ENCODE measurements at regions not wholly inside any gene's neighbourhood (a gene's known extent, or its start where the extent isn't known, plus 50 kb on each side); places are given as distances from the start of the nearest gene placed in this dataset.

DNA sequence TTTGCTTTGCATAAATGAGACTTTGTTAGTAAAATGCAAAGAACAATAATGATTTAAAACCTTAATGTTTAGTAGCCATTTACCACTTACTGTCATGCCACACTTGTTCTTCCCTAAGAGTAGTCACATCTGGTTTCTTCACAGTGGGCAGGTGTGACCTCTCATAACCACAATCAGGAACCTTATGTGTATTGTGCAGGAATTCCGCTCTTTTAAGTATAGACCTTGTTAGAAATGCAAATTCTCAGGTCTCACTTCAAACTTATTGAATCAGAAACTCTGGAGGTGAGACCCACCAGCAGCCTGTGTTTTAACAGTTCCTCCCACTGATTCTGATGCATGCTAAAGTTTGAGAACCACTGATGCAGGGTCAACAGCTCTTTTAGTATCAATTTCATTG lies 518.8 kb upstream of the MEX3C start:
- H3K4me1 ChIP-seq = no peaks in the 10 kb centered on the region
- H3K27me3 ChIP-seq (ENCODE audit: control insufficient read depth, insufficient read depth, low read length) = no peaks in the 10 kb centered on the region
- no peaks in the 10 kb centered on the region for H3K36me3 ChIP-seq (ENCODE audit: control insufficient read depth, insufficient read depth, low read length)
- no peak overlapping the region for H3K27ac ChIP-seq
- no peaks in the 10 kb centered on the region for H3K79me2 ChIP-seq
- no peak overlapping the region for H3K9ac ChIP-seq
- no peak overlapping the region for H2AFZ ChIP-seq
- no peak overlapping the region for H3K4me2 ChIP-seq (ENCODE audit: low read length)
- TF ChIP-seq, protein P1, sequence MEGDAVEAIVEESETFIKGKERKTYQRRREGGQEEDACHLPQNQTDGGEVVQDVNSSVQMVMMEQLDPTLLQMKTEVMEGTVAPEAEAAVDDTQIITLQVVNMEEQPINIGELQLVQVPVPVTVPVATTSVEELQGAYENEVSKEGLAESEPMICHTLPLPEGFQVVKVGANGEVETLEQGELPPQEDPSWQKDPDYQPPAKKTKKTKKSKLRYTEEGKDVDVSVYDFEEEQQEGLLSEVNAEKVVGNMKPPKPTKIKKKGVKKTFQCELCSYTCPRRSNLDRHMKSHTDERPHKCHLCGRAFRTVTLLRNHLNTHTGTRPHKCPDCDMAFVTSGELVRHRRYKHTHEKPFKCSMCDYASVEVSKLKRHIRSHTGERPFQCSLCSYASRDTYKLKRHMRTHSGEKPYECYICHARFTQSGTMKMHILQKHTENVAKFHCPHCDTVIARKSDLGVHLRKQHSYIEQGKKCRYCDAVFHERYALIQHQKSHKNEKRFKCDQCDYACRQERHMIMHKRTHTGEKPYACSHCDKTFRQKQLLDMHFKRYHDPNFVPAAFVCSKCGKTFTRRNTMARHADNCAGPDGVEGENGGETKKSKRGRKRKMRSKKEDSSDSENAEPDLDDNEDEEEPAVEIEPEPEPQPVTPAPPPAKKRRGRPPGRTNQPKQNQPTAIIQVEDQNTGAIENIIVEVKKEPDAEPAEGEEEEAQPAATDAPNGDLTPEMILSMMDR (IDR thresholded peaks at IDR 0.05) = no peak
- H3K4me3 ChIP-seq (ENCODE audit: low read depth, low read length) = no peak overlapping the region
- H3K9me3 ChIP-seq (ENCODE audit: control insufficient read depth, low read length) = no peaks in the 10 kb centered on the region

DNA sequence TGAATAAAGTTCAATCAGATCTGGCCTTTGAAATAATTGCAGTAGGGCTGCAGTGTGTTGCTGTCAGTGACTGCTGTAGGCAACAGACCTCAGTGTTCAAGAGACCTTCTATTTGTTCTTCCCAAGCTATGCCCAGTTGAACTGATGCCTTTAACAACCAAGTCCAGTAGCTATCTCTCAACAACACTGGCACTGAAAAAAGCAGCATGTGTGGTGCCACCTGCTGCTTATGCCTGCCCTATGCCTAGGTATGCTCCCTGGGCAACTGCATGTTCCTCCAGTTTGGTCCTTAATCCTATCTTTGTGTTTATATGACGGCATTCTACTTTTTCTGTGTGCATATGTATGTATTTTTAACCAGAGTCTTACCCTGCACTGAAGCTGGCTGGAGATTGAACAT lies 523.9 kb upstream of the MEX3C start:
- TF ChIP-seq, protein P1 (IDR thresholded peaks at IDR 0.05) = no peak
- no peak overlapping the region for H3K4me3 ChIP-seq (ENCODE audit: low read depth, low read length)
- no peak overlapping the region for H3K9ac ChIP-seq
- H3K9me3 ChIP-seq (ENCODE audit: control insufficient read depth, low read length) = no peaks in the 10 kb centered on the region
- H3K27me3 ChIP-seq (ENCODE audit: control insufficient read depth, insufficient read depth, low read length) = no peaks in the 10 kb centered on the region
- H3K36me3 ChIP-seq (ENCODE audit: control insufficient read depth, insufficient read depth, low read length) = no peaks in the 10 kb centered on the region
- H3K4me1 ChIP-seq = no peaks in the 10 kb centered on the region
- no peak overlapping the region for H3K27ac ChIP-seq
- H2AFZ ChIP-seq = no peak overlapping the region
- H3K79me2 ChIP-seq = no peaks in the 10 kb centered on the region
- no peak overlapping the region for H3K4me2 ChIP-seq (ENCODE audit: low read length)

DNA sequence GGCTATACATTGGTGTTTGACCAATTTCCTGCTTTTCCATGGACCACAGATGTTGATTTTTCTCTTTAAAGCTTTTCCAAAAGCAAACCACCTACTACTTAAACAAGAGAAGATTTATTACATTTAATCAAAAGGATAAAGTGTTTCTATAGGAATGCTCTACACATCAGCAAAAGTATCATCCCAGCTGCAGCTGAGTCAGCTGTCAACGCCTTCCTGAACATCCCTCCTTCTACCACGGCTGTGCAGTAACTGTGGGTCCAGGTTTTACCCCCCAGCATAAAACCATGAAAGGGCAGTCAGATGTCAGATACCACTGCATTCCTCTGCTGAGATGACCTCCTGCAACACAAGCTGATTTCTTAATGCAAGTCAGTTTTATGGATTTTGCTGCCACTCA lies 524.5 kb upstream of the MEX3C start:
- no peak overlapping the region for H3K27ac ChIP-seq
- no peaks in the 10 kb centered on the region for H3K79me2 ChIP-seq
- H3K9me3 ChIP-seq (ENCODE audit: control insufficient read depth, low read length) = no peaks in the 10 kb centered on the region
- H2AFZ ChIP-seq = no peak overlapping the region
- no peak overlapping the region for H3K9ac ChIP-seq
- TF ChIP-seq, protein P1 (IDR thresholded peaks at IDR 0.05) = no peak
- no peaks in the 10 kb centered on the region for H3K36me3 ChIP-seq (ENCODE audit: control insufficient read depth, insufficient read depth, low read length)
- H3K4me3 ChIP-seq (ENCODE audit: low read depth, low read length) = no peak overlapping the region
- no peaks in the 10 kb centered on the region for H3K27me3 ChIP-seq (ENCODE audit: control insufficient read depth, insufficient read depth, low read length)
- H3K4me2 ChIP-seq (ENCODE audit: low read length) = no peak overlapping the region
- no peaks in the 10 kb centered on the region for H3K4me1 ChIP-seq

DNA sequence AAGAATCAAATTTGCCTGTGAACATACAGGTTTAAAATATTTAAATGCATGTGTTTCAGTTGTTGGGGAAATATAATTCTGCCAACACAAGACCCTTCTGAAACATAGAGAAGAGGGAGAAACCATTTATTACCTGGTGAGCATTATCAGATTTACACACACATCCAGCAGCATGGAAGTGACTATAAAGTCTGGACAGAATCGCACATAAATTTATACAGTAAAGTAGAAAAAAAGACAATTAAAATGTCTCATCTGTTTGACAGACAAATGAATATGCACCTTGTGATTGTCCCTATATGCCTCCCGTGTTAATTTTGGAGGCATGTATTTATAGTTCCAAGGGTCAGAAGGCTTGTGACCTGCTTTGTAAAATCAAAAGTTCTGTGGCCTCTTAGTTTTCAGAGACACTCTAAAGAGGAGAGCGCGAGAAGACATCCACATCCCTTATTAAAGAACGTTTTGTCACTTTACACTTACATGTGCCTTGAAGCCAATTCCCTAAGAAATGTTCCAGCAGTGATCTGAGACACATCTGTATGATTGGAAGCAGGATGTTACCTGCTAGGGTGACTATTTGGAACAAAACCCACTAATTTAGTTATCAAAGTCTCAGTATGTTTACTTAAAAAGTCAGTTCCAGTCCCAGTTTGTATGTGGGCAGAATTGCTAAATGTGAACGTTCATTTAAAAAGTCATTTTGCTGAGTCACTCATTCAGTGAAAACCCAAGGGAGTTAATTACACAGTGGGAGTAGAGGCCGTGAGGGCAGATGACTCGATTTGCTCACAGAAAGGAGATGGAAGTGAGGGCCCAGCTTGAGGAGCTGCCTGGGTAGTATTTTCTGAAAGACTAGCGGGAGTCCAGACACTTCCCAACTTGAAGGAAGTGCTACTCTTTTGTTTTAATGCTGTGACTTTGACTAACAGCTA lies 527.6 kb upstream of the MEX3C start:
- no peaks in the 10 kb centered on the region for H3K9me3 ChIP-seq (ENCODE audit: control insufficient read depth, low read length)
- TF ChIP-seq, protein P1 (IDR thresholded peaks at IDR 0.05) = no peak
- H2AFZ ChIP-seq = no peak overlapping the region
- H3K79me2 ChIP-seq = no peaks in the 10 kb centered on the region
- H3K36me3 ChIP-seq (ENCODE audit: control insufficient read depth, insufficient read depth, low read length) = no peaks in the 10 kb centered on the region
- no peak overlapping the region for H3K4me2 ChIP-seq (ENCODE audit: low read length)
- H3K27me3 ChIP-seq (ENCODE audit: control insufficient read depth, insufficient read depth, low read length) = no peaks in the 10 kb centered on the region
- no peak overlapping the region for H3K9ac ChIP-seq
- no peak overlapping the region for H3K4me3 ChIP-seq (ENCODE audit: low read depth, low read length)
- no peaks in the 10 kb centered on the region for H3K4me1 ChIP-seq
- H3K27ac ChIP-seq = no peak overlapping the region

DNA sequence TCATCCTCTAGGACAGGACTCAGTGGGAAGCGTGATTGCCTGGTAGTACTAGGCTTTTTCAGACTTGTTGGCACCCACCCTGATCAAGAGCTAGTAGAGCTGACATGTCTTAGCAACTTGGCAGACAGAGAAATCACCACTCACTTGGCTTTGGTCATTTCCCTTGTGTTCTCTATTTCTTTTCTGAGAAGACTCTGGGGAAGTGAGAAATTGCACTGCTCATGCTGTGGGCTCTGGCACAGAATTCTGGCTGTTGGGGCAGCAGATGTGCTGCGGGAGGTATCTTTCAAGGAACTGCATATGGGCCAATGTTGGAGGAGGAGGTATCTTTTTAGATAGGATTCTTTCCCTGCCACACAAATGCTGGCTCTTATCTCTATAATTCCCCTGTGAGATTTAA lies 529.1 kb upstream of the MEX3C start:
- no peaks in the 10 kb centered on the region for H3K27me3 ChIP-seq (ENCODE audit: control insufficient read depth, insufficient read depth, low read length)
- H3K4me3 ChIP-seq (ENCODE audit: low read depth, low read length) = no peak overlapping the region
- H3K27ac ChIP-seq = no peak overlapping the region
- no peaks in the 10 kb centered on the region for H3K9me3 ChIP-seq (ENCODE audit: control insufficient read depth, low read length)
- TF ChIP-seq, protein P1 (IDR thresholded peaks at IDR 0.05) = no peak
- no peaks in the 10 kb centered on the region for H3K79me2 ChIP-seq
- no peaks in the 10 kb centered on the region for H3K36me3 ChIP-seq (ENCODE audit: control insufficient read depth, insufficient read depth, low read length)
- no peak overlapping the region for H2AFZ ChIP-seq
- H3K9ac ChIP-seq = no peak overlapping the region
- H3K4me1 ChIP-seq = no peaks in the 10 kb centered on the region
- H3K4me2 ChIP-seq (ENCODE audit: low read length) = no peak overlapping the region

Measured in parathyroid adenoma (tissue), 2 donors.